ENCODE measurements at regions not wholly inside any gene's neighbourhood (a gene's known extent, or its start where the extent isn't known, plus 50 kb on each side); places are given as distances from the start of the nearest gene placed in this dataset.
"Not testable (repeated sequence)": the region's sequence is repeated elsewhere in the genome, so short reads cannot be mapped to it uniquely, and the experiment has no call there.

- H3K27ac ChIP-seq: peak overlapping the region; percentile 38 to 70 (median 54)
- H3K9me3 ChIP-seq; H3K27me3 ChIP-seq; H3K4me3 ChIP-seq; H3K36me3 ChIP-seq; intact Hi-C loops (cut with DNase I; ENCODE audit: low total_unique reads); DNase-seq: not testable (repeated sequence)
- peaks cover 0 to 11% (median 2%) of the 10 kb centered on the region in 4 donors for H3K4me1 ChIP-seq
- 81 to 92% (median 88%) methylated on average over 2 to 11 of the region's 13 CpGs for WGBS, 5 donors
Observed at GRCh38 chr2:111463238-111463848, 342.6 kb downstream of the BCL2L11 start.

GRCh38 chr2:111463956-111464355, 343.2 kb downstream of the BCL2L11 start:
- H3K9me3 ChIP-seq; H3K4me3 ChIP-seq; DNase-seq; intact Hi-C loops (cut with DNase I; ENCODE audit: low total_unique reads); H3K27me3 ChIP-seq; H3K36me3 ChIP-seq: not testable (repeated sequence)
- peak overlapping the region in 3 of 5 donors; percentile 47 to 57 (median 54) for H3K27ac ChIP-seq
- peaks cover 0 to 11% (median 2%) of the 10 kb centered on the region in 4 donors for H3K4me1 ChIP-seq
- no CpG with 5 or more reads among the region's 10 CpGs for WGBS, 5 donors

- H3K9me3 ChIP-seq; intact Hi-C loops (cut with DNase I; ENCODE audit: low total_unique reads); H3K27me3 ChIP-seq; DNase-seq; H3K4me3 ChIP-seq; H3K36me3 ChIP-seq: not testable (repeated sequence)
- H3K27ac ChIP-seq: peak overlapping the region in 1 of 5 donors; percentile 29
- H3K4me1 ChIP-seq: peaks cover 0 to 11% (median 2%) of the 10 kb centered on the region in 4 donors
- 50 to 63% (median 51%) methylated on average over 6 to 7 of the region's 10 CpGs for WGBS, 5 donors
Observed at GRCh38 chr2:111464367-111464766, 343.7 kb downstream of the BCL2L11 start.

- WGBS, 5 donors: 82 to 100% (median 98%) methylated on average over 2 to 3 of the region's 3 CpGs
- intact Hi-C loops (cut with DNase I; ENCODE audit: low total_unique reads); H3K27me3 ChIP-seq; H3K4me3 ChIP-seq; H3K9me3 ChIP-seq; H3K36me3 ChIP-seq; DNase-seq; H3K27ac ChIP-seq: not testable (repeated sequence)
- H3K4me1 ChIP-seq: peaks cover 0 to 11% (median 2%) of the 10 kb centered on the region in 4 donors
Observed at GRCh38 chr2:111465521-111465920, 344.8 kb downstream of the BCL2L11 start.

- DNase-seq: peak; percentile 29 to 40
- 24 to 49% (median 35%) methylated on average over 3 to 4 of the region's 4 CpGs for WGBS, 5 donors
- H3K27ac ChIP-seq: not testable (repeated sequence)
Observed at GRCh38 chr2:111466744-111467143, 346.0 kb downstream of the BCL2L11 start.

GRCh38 chr2:111470924-111471323, 350.2 kb downstream of the BCL2L11 start:
- H3K36me3 ChIP-seq; H3K4me1 ChIP-seq; H3K4me3 ChIP-seq; intact Hi-C loops (cut with DNase I; ENCODE audit: low total_unique reads); DNase-seq; H3K27ac ChIP-seq; H3K9me3 ChIP-seq; H3K27me3 ChIP-seq: not testable (repeated sequence)
- WGBS, 5 donors: 20 to 58% (median 29%) methylated on average over 1 to 2 of the region's 2 CpGs; no CpG with 5 or more reads in 1 of the 5 donors

More at GRCh38 chr2:111466744-111467143, 346.0 kb downstream of the BCL2L11 start:
- H3K9me3 ChIP-seq; H3K36me3 ChIP-seq; intact Hi-C loops (cut with DNase I; ENCODE audit: low total_unique reads); H3K27me3 ChIP-seq; H3K4me3 ChIP-seq: not testable (repeated sequence)
- H3K4me1 ChIP-seq: peaks cover 0 to 11% (median 2%) of the 10 kb centered on the region in 4 donors

GRCh38 chr2:111471791-111472530, 351.2 kb downstream of the BCL2L11 start:
- intact Hi-C loops (cut with DNase I; ENCODE audit: low total_unique reads); H3K4me3 ChIP-seq; H3K9me3 ChIP-seq; H3K36me3 ChIP-seq; H3K4me1 ChIP-seq; H3K27me3 ChIP-seq; H3K27ac ChIP-seq; DNase-seq: not testable (repeated sequence)
- WGBS, 5 donors: 55 to 95% (median 88%) methylated on average over 3 to 9 of the region's 9 CpGs

- WGBS, 5 donors: 78 to 90% (median 82%) methylated on average over 7 of the region's 7 CpGs
- H3K36me3 ChIP-seq; intact Hi-C loops (cut with DNase I; ENCODE audit: low total_unique reads): not testable (repeated sequence)
Observed at GRCh38 chr2:111472844-111473403, 352.2 kb downstream of the BCL2L11 start.

GRCh38 chr2:111473522-111473921, 352.8 kb downstream of the BCL2L11 start:
- 34 to 48% (median 41%) methylated on average over 2 to 3 of the region's 3 CpGs for WGBS, 5 donors
- intact Hi-C loops (cut with DNase I; ENCODE audit: low total_unique reads); H3K27me3 ChIP-seq; H3K36me3 ChIP-seq; H3K4me1 ChIP-seq; DNase-seq; H3K4me3 ChIP-seq; H3K27ac ChIP-seq; H3K9me3 ChIP-seq: not testable (repeated sequence)

More at GRCh38 chr2:111472844-111473403, 352.2 kb downstream of the BCL2L11 start:
- not testable (repeated sequence) for H3K9me3 ChIP-seq, H3K27me3 ChIP-seq, H3K4me3 ChIP-seq, H3K4me1 ChIP-seq, DNase-seq, H3K27ac ChIP-seq

GRCh38 chr2:111474198-111474705, 353.5 kb downstream of the BCL2L11 start:
- H3K36me3 ChIP-seq; intact Hi-C loops (cut with DNase I; ENCODE audit: low total_unique reads); DNase-seq; H3K27ac ChIP-seq; H3K9me3 ChIP-seq; H3K4me3 ChIP-seq; H3K4me1 ChIP-seq; H3K27me3 ChIP-seq: not testable (repeated sequence)
- WGBS, 5 donors: 85 to 90% (median 88%) methylated on average over 4 to 8 of the region's 8 CpGs; no CpG with 5 or more reads in 1 of the 5 donors

- DNase-seq; H3K27me3 ChIP-seq; intact Hi-C loops (cut with DNase I; ENCODE audit: low total_unique reads); H3K36me3 ChIP-seq; H3K9me3 ChIP-seq; H3K4me1 ChIP-seq; H3K4me3 ChIP-seq: not testable (repeated sequence)
- 69 to 80% (median 73%) methylated on average over 2 to 3 of the region's 3 CpGs for WGBS, 5 donors
- H3K27ac ChIP-seq: peak overlapping the region in 1 of 5 donors; percentile 26
Observed at GRCh38 chr2:111478335-111478734, 357.6 kb downstream of the BCL2L11 start.

All from stomach (tissue), 8 donors.